ELR (cell line): ENCODE measurements at regions not wholly inside any gene's neighbourhood (a gene's known extent, or its start where the extent isn't known, plus 50 kb on each side); places are given as distances from the start of the nearest gene placed in this dataset.

ENCODE experiments used
- DNase-seq: peaks from one replicate; pipeline ENCODE4 v3.0.0-alpha.2; 2015; ENCODE audit warnings: low read depth

DNA sequence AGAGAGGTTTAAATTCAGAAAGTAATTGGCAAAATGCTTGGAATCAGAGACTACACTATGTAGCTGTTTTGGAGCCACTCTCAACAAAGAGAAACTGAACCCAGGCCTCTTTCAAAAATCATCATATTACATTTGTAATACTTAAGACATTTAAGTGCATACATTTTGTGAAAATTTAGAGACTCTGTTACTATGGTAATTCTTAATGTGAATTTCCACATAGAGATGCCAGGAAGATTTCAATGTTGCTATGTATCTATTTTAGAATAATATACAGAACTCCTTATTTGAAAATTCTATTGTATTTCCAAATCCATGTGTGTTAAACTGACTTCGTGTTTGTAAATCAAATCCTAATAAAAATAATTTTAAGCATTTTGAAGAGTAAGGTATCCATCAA, 1260.9 kb upstream of the C9orf72 start:
- DNase-seq, result no peak

DNA sequence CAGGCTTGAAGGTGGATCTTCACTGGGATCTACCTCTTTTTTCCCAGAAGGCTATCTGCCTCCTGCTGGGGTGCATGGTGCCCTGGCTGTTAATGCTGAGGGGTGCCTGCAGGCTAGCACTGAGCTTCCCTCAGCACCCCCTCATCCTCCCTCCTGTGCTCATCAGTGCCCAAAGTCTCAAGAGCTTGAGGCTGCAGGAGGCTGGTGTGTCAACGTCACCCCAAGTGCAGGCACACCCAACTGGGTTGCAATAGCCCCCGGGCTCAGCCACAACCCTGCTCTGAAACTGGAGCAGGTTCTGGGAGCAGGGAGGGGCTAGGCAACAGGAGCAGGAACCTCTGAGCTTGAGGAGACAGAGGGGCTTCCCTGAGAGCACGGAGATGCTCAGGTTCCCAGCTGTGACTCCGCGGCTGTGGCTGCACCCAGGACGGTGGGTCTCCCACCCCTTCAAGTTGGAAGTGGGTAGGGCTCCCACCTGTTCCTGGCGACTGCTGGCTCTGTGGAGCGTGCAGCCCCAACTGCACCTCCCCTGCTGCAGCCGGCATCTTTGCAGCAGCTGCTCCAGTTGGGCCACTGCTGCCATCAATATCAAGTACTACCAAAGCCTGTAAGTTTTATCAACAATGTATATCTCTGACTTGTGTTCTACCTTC, 1266.6 kb upstream of the C9orf72 start:
- DNase-seq, result no peak

DNA sequence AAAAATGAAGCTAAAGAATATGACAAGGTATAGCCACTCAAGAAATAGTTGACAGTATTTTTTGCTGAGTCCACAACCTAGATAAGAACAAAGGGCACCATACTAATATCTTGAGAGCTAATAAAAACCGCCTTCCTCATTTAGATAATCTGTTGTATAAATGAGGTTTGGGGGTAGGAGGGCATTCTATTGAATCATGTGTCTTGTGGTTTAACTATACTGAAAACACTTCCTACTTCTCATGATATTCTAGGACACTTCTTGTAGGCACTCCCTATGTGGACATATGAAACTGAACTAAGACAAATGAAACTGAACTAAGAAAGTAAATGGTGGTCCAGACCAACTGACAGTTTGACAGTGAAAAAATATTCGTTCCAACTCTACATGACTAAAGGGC, 1268.5 kb upstream of the C9orf72 start:
- no peak for DNase-seq

DNA sequence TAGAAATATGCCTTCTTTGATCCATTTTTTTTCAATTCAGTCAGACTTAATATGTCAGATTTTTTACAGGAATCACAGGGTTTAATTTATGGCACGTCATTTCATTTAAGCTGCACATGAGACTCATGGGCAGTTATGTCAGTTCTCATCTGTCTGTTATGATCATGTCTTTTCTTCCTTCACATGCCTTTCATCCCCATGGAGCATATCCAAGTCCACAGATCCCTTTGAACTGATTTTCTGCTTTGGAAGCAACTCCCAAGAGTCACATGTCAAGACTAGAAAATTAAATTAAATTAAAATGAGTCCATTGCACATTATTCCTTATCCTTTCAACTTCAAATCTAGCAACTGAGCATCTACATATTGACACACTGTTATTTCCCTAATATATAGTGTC, 1274.0 kb upstream of the C9orf72 start:
- no peak for DNase-seq

DNA sequence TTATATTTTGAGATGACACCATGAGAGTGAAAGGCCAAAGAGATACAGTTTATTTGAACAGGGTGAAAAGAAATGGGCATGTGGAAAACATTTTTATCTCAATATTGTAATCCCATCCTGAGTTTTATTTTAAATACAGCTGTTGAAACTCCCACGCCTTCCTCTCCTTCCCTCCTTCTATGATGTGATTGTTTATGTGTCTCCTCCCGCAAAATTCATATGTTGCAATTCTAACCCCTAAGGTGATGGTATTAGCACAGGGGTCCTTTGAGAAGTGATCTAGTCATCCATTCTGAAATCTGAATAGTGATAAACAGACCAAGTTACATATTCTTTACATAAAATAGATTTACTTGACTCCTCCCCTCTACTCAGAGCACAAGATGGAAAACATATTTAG, 1275.4 kb upstream of the C9orf72 start:
- no peak for DNase-seq

DNA sequence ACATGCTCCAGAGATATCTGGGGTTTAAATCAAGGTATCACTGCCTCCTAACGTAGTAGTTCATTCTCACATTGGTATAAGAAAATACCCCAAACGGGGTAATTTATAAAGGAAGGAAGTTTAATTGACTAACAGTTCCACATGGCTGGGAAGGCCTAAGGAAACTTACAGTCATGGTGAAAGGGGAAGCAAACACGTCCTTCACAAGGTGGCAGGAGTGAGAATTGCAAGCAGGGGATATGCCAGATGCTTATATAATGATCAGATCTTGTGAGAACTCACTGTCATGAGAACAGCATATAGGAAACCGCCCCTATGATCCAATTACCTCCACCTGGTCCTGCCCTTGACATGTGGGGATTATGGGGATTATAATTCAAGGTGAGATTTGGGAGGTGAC, 1280.2 kb upstream of the C9orf72 start:
- DNase-seq, result no peak

DNA sequence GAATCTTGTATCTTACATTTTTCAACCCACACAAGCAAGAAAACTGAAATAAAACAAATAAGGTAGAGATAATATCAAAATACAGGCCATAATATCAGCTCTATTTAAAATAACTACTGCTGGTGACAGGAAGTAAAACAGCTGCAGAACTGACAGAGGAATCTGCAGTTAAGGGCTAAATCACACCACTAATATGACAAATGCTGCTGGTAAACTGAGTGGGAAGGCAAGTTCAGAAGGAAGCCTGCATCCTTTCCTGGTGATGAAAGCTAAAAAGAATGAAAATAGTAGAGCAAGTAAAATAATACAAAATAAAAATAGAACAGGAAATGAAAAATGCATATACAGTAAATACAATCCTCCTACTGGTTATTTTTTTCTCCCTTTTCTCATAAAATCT, 1293.7 kb upstream of the C9orf72 start:
- DNase-seq, result peak; percentile 14

DNA sequence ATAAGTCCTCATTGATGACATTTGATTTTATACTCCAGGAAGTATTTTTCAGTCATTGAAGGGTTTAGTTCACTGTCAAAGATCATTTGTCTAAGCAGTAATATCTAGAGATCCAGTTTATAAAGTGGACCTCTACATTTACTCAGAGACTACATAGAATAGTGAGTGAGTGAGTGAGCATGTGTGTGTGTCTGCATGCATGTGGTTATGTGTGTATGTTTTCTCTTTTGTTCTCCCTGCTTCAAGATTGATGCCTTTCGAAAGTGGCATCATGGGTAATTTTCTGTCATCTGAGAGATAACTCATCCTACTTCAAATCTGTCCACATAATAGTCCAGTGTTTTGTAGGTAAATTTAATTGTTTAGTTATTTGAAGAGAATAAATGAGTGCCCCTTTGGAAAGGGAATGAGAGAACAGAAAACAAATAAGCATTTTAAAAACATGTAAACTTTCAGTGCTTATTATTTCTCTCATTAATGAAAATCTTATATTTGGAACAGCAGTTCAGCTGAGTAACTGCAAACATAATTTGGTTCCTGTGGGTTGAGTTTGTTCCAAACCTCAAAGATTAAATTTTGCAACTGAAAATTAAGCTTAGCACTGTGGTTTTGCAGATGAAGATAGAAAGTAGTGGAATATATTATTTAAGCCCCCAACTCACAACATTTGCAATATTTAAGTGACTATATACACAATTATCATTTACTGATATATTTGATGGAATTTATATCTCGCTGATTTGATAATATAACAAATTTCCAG, 1295.1 kb upstream of the C9orf72 start:
- no peak for DNase-seq

DNA sequence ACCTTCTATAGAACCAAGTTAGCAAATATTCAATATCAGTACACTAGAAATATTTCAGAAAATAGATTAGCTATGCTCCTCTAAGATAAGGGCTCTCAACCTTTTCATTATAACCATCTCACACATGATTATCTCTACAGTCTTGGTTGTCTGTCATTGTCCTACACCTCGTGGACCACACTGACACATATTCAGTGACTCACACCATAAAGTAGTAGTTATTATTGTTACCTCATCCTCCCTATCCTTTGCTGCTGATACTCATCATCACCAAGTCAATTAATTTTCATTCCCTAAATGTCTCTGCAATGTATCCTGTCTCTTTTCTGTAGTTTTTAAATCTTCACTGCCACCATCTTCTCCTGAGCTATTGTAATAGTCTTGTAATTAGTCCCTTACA, 1309.2 kb upstream of the C9orf72 start:
- DNase-seq, result no peak

DNA sequence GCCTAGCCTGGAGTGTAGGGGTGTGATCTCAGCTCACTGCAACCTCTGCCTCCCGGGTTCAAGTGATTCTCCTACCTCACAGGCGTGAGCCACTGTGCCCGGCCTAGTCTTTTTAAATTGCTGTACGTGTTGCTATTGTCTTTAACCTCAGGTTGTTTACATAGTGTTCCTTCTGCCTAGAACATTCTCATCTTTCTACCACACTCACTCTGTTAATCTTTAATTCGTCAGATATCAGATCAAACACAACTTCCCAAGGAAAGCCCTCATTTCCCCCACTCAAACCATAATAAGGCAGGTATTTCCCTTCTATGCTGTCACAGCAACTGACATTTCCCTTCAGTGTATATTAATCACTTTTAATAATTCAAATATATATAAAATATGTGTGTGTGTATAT, 1310.0 kb upstream of the C9orf72 start:
- DNase-seq, result no peak

DNA sequence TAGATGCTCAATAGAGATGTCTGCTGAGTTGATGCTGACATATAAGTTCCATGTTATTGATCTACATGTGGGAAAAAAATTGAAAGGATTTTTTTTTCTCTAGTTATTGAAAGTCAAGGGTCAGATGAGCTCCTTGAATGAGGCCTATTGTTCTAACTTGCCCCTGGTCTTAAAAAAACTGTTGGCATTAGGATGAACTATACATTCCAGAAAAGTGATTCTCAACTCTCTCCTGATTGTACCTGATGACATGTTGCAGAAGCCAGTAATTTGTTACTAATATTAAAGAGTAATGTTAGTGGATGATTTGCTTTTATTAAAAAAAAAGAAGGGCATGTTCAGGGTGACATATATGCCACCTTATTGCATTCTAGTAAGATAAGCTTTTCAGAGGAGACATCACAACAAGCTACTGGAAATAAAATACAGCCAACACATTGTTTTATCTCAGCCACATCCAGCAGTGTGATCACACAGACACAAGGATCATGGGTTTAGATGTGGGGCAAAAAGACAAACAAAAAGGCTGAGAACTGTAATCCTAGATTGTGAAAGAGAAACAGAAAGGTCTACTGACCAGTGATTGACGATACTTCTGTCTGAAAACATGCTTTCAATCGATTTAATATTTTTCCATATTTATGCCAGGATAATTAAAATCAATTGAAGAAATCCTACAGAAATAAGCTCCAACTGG, 1314.1 kb upstream of the C9orf72 start:
- DNase-seq, result no peak

DNA sequence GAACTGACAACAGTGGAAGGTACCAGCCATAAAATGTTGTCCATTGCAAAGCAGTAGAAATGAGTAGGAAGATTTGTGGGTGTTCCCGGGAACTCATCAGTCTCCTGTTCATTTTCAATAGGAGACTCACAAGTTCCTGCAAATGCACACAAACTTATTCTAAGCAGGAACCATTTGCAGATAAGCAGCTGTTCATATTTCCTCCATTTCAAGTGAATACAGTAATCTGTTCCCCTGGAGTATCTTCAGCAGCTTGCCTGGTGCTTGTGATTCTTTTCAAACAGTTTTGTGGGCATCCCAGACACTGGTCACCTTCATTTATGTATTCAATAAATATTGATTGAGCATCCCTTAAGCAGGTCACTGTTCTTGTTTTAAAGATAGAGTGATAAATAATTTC, 1315.5 kb upstream of the C9orf72 start:
- DNase-seq, result no peak

DNA sequence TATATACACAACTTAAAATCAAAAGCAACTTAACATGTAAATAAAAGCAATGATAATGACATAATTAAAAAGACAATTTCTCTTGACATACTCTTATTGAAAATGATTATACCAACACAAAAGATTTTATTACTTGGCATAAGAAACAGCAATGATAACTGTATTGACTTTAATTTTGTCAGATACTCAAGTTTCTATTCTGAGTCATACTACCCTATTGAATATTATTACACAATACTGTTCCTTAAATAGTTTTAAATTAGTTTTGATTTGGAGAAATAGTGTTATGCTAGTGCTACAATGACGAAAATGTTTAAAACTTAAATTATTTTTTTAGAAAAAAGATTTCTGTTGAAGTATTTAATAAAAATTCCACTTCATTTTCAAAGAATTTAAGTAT, 1319.3 kb upstream of the C9orf72 start:
- DNase-seq, result no peak

DNA sequence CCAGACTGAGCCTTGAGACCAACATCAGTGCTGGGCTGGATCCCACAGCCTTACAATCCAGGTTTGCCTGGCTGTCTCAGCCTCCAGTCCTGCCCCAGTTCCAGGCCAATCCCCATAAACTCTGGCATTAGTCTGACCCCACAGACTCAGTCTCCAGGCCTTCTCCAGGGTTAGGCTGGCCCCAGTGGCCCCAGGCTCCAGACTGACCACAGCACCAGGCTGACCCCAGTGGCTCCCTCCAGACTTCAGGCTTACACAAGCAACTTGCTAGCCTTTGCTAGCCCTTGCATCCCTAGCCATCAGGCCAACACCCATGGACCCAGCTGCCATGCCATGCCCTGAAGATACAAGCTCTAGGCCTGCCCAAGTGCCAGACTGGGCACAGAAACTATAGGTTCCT, 1326.0 kb upstream of the C9orf72 start:
- no peak for DNase-seq

DNA sequence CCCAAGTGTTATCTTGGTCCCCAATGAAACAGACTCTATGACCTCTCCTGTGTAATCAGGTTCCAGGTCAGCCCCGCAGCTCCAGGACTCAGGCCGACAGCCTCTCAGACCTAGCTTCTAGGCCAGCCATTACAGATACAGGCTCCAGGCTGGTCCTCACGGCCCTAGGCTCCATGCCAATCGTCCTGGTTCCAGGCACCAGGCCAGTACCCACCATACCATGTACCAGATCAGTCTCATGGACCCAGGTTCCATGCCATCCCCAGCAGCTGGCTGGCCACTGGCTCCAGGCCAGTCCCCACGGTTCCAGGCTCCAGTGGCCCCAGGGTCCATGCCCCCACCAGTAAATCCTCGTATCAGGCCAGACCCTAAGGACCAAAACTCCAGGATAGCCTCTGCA, 1326.6 kb upstream of the C9orf72 start:
- DNase-seq, result no peak

DNA sequence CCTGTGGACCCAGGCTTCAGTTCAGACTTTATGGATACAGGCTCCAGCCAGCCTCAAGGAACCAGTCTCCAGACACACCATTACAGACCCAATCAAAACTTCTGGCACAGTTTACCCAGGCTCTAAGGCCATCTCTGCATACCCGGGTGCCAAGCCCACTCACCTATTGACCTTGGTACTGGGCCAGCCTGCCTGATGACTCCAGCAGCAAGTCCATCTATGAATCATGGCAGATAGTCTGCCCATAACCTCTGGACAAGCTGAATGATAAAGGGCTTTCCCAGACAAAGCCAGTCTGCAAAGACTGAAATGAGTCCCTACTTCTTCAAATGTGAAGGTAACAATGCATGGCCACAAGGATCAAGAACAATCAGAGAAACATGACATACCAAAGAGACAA, 1327.1 kb upstream of the C9orf72 start:
- DNase-seq, result no peak

DNA sequence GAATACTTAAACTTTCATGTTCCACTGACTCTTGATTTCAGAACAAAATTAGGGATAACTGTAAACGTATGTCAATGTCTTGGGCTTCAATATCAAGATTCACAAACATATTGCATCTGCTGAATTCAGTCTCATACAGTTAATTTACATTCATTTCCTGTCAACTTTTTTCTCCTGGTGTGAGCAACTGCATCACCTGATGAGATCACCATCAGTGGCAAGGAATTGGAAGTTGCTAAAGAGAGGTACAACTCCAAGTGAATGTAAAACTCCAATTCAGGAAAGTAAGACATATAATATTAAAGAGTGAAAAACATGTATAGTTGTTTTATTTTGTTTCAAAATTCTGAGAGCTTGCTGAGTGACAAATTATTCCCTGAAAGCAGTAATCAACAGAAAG, 1336.2 kb upstream of the C9orf72 start:
- DNase-seq, result no peak

DNA sequence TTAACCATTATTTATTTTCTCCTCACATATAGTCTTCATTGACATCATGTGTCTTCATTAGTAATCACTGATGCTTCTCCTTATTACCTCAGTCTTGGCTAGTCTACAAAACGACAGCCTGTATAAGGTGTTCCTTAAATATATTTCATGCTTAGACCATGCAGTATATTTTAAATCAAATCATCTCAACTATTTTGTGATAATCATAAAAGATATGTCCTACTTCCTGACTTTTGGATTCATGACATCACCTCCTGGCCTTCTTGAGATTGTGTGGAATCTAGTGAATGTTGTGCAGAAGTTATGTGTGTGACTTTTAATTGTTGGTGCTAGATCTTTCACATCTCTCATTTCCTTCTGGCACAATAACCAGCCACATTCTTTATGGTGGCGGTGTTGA, 1339.3 kb upstream of the C9orf72 start:
- DNase-seq, result no peak

DNA sequence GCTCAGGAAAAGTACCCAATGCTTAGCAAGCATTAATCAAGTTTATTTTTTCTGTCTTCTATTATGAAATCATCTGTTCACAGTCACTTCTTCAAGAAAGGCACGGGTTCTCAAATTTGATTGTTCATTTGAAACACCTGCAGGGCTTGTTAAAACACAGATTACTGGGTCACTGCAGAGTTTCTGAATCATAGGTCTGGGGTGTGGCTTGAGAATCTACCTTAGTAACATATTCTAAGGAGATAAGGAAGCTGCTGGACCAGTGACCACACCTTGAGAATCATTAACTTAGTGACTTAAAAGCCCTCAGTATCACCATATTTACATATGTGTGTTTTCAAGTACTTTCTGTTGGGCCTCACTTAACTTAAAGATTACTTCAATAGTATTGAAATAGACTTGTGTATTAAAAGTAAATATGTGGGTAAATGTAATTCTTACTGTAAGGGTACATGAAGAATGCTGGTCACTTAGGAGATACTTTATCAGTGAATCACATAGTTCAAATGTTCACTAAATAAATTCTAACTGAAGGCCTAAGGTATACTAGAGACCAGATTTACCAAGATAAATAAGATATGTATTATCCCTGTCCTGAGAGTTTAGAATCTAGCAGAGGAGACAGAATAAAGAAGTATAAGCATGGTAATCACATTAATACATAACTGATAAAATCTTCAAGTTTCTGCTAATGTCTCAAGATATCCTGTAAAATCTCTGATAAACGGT, 1342.1 kb upstream of the C9orf72 start:
- DNase-seq, result no peak

DNA sequence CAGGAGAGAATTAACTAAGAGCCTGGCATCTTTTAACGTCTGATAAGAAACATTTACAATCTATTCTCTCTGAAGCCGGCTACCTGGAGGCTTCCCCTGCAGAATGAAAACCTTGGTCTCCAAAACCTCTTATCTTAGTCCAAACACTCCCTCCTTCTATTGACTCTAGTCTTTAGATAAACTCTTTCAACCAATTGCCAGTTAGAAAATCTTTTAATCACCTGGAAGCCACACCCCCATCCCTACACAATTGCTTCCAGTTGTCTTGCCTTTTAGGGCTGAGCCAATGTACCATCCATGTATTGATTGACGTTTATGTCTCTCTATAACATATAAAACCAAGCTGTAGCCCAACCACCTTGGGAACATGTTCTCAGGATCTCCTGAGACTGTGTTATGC, 1343.1 kb upstream of the C9orf72 start:
- DNase-seq, result no peak

DNA sequence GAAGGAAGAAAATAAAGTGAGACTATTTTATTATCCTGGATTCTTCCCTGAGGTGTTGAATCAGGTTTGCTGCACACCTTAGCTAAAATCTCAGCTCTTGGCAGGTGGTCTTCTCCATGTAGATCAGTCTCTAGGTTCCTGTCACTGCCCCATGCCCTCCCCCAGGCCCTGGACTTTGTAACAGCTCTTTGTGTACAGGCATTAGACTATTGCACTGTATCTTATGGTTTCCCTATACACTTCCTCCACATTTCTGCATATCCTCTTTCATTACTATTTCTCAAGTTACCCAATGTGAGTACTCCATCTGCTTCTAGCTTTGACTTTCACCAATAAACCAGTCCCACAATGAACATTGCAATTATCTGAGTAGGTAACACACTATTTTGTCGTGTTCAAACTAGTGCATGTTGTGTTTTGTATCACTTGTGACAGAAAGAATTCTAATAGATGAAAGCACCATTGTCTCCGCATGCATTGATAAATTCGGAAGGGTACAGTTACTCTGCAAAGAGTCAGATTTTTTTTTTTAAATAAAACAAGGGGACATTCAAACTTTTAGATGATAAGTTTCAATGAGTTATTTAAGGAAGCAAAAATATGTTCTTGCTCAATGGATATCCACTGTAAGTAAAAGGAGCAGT, 1348.7 kb upstream of the C9orf72 start:
- no peak for DNase-seq

DNA sequence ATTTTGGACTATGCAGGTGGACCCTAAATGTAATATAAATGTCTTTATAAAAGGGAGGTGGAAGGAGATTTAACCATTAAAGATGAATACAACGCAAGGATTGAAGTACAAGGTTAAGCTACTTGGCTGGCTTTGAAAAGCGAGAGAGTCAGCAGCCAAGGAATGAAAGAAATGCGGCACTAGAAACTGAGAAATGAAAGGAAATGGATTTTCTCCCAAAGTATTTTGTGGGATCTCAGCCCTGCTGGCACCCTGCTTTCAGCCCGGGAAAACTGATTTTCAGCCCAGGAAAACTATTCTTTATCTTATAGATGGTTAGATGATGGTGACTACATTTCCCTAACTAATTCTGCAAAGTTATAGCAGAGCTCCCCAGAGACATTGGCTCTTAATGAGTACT, 1349.6 kb upstream of the C9orf72 start:
- DNase-seq, result no peak
